ENCODE measurements at regions not wholly inside any gene's neighbourhood (a gene's known extent, or its start where the extent isn't known, plus 50 kb on each side); places are given as distances from the start of the nearest gene placed in this dataset.

DNA sequence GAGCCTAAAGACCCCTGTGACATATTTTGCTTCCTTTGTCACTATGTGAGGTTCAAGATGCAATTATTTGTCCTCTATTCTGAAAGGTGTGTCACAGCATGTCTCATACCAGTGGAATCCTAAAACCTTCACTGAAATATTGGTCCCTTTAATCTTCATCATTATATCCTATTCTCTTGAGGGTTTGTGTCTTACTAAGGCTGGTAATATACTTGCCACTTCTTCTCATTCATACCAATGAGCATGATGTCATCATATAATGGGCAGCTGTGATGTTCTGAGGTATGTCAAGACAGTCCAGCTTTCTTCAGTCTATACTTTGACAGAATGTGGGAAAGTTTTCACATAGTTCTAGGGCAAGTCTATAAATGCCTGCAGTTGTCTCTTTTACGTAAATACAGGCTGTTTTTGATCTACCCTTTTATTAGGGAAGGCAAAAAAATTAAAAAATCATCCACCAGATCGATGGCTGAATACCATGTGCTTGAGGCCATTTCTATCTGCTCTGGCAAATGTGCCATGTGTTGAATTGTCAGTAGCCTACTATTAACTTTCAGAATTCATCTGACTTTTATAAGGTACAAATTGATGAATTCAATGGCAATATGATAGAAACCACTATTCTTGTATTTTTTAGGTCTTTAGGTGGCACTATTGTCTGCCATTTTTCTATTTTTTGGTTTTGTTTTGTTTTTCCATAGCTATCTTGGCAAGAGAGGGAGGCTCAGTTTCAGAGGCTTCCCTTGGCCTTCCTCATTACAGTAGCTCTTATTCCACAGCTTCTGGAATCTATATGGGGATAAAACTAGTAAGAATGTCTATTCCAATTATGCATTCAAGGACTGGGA is 209.0 kb downstream of the PPARGC1A start:
- no peak overlapping the region for H3K4me3 ChIP-seq (ENCODE audit: low read depth, low read length)
- TF ChIP-seq, protein P1, sequence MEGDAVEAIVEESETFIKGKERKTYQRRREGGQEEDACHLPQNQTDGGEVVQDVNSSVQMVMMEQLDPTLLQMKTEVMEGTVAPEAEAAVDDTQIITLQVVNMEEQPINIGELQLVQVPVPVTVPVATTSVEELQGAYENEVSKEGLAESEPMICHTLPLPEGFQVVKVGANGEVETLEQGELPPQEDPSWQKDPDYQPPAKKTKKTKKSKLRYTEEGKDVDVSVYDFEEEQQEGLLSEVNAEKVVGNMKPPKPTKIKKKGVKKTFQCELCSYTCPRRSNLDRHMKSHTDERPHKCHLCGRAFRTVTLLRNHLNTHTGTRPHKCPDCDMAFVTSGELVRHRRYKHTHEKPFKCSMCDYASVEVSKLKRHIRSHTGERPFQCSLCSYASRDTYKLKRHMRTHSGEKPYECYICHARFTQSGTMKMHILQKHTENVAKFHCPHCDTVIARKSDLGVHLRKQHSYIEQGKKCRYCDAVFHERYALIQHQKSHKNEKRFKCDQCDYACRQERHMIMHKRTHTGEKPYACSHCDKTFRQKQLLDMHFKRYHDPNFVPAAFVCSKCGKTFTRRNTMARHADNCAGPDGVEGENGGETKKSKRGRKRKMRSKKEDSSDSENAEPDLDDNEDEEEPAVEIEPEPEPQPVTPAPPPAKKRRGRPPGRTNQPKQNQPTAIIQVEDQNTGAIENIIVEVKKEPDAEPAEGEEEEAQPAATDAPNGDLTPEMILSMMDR (IDR thresholded peaks at IDR 0.05; ENCODE audit: low read depth, low read length, missing control alignments) = no peak
- DNase-seq (ENCODE audit: low read depth) = no peak

- H3K4me3 ChIP-seq (ENCODE audit: low read depth, low read length) = no peak overlapping the region
- no peak for DNase-seq (ENCODE audit: low read depth)
- TF ChIP-seq, protein P1 (IDR thresholded peaks at IDR 0.05; ENCODE audit: low read depth, low read length, missing control alignments) = no peak
These were observed 215.2 kb downstream of the PPARGC1A start for GRCh38 chr4:23674694-23675093.

DNA sequence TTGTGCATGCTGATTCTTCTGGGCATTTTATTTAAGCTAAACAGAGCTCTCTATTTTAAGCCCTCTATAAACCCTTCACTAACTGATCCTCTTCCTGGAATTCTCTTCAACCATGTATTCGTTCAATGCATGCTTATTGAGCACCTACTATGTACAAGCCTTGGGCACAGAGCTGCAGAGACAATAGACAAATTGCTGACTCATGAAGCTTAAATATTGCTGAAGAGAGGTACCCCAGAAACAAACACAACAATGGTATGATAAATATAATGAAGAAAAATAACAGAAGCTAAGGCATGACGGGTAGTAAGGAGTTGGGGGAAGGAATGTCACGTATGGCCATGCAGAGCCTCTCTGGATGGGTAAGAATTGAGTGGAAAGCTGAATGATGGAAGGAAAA is 222.2 kb downstream of the PPARGC1A start:
- DNase-seq (ENCODE audit: low read depth) = no peak
- TF ChIP-seq, protein P1 (IDR thresholded peaks at IDR 0.05; ENCODE audit: low read depth, low read length, missing control alignments) = no peak
- H3K4me3 ChIP-seq (ENCODE audit: low read depth, low read length) = no peak overlapping the region

- DNase-seq (ENCODE audit: low read depth) = no peak
- no peak overlapping the region for H3K4me3 ChIP-seq (ENCODE audit: low read depth, low read length)
- TF ChIP-seq, protein P1 (IDR thresholded peaks at IDR 0.05; ENCODE audit: low read depth, low read length, missing control alignments) = peak; percentile 8
These were observed 229.0 kb downstream of the PPARGC1A start for GRCh38 chr4:23660865-23661264.

- H3K4me3 ChIP-seq (ENCODE audit: low read depth, low read length) = no peak overlapping the region
- TF ChIP-seq, protein P1 (IDR thresholded peaks at IDR 0.05; ENCODE audit: low read depth, low read length, missing control alignments) = no peak
These were observed 235.1 kb downstream of the PPARGC1A start for GRCh38 chr4:23654791-23655190.

DNA sequence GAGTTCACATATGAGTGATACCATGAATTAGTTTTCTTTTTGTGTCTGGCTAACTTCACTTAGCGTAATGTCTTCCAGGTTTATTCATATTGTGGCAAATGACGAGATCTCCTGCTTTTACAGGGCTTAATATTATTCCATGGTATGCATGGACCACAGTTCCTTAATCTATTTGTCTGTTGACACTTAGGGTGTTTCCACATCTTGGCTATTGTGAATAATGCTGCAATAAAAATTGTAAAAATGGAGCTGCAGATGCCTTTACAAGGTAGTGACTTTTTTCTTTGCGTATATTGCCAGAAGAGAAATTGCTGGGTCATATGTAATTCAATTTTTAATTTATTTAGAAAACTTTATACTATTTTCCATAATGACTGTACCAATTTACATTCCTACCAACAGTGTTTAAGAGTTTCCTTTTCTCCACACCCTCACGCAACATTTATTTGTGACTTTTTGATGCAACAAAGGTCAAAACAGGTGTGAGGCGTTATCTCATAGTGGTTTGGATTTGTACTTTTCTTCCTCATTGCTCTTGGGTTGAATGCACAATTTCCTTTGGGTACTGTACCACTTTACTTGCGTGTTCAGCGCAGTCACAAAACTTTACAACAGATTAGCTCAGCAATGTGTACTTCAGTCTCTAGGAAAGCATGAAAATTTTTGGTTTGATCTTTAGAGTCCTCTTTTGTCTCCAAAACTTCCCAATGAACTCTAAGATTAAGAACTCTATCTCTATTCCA is 240.8 kb downstream of the PPARGC1A start:
- DNase-seq (ENCODE audit: low read depth) = no peak
- TF ChIP-seq, protein P1 (IDR thresholded peaks at IDR 0.05; ENCODE audit: low read depth, low read length, missing control alignments) = no peak
- H3K4me3 ChIP-seq (ENCODE audit: low read depth, low read length) = no peak overlapping the region

More at GRCh38 chr4:23654791-23655190, 235.1 kb downstream of the PPARGC1A start:
- DNase-seq (ENCODE audit: low read depth) = no peak
